NCI-H2029 (cell line): ENCODE measurements at regions not wholly inside any gene's neighbourhood (a gene's known extent, or its start where the extent isn't known, plus 50 kb on each side); places are given as distances from the start of the nearest gene placed in this dataset.

Experiments used
- DNase-seq: peaks from one replicate; lab custom pipeline; 2025; lab: John Stamatoyannopoulos, UW

DNA sequence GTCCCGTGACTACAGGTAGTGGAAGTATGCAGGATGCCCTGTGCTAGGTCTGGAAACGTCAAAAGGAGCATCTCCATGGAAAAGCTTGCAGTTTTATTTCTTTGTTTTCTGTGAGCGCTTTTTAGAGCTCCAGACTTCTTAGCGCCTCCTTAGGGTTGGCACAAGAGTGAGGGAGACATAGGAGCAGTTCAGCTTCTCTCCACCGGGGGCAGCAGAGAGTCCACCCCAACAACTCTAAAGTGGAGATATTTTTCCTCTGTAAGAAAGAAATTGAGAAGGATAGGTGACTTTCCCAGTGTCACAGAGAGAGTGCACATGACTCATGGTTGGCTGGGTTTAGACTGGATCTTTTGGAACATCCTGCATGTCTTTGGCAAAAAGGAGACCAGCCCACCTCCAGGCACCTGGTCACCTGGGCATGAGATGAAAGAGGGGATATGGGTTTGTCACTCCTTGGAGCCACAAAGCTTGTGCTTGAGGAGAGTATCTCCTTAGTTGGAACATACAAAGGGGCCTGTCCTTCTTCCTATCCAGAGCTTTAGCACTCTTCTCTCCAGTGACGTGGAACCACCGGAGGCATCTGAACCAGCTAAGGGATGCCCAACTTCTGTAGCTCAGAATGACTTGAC is 637.7 kb downstream of the SEMA5A start:
- no peak for DNase-seq

DNA sequence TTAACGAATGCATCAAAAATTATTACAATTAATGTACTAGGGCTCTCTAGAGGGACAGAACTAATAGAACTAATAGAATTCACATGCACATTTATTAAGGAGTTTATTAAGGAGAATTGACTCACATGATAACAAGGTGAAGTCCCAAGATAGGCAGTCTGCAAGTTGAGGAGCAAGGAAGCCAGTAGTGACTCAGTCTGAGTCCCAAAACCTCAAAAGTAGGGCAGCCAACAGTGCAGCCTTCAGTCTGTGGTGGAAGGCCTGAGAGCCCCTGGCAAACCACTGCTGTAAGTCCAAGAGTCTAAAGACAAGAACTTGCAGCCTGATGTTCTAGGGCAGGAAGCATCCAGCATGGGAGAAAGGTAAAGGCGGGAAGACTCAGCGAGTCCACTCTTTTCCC is 633.8 kb downstream of the SEMA5A start:
- no peak for DNase-seq

DNA sequence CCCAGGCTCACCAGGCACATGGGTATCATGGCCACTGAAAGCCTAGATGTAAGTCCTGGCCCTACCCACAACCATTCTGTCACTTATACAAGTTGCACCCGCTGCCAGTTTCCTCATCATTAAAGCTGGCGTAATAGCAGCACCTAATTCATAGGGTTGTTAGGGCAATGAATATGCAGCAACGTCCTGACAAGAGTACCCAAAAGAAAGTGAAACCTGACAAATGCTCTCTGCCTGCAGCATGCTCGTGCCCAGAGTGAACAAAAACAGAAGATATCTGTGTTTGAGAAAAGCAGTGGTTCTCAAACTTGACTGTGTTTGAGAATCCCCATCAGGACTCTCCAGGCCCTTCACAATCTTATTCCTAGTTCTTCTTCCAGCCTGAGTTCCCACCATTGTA is 632.4 kb downstream of the SEMA5A start:
- no peak for DNase-seq

DNA sequence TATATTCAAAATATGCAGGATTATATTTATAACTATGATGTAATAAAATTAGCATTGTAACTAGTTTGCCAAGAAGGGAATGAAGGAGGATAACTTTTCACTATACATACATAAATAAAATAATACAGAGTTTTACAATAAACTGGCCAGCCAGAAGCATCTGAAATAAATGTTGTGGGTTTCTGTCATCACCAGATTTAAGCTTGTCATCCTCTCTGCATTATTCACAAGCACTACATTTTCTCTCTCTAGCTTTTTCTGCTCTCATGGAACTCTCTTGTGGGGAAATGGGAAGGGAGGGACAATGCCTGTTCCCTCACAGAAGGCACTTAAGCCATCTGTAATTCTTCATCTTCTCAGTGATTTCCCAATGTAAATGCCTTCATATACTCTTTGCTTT is 626.8 kb downstream of the SEMA5A start:
- no peak for DNase-seq

DNA sequence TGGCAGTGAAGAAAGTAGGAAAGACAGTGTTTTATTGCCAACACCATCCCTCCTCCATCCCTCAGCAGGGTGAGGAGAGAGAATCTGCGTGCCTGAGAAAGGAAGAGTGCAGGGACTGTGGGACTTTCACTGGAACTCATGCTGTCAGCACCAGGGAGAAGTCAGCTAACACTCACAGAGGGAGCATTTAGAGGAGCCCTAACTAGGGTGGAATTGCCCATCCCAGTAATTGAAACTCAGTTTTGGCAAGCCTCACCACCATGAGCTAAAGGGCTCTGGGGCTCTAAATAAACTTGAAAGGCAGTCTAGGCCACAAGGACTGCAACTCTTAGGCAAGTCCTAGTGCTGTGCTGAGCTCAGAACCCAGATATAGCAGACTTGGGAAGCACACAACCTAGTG is 622.3 kb downstream of the SEMA5A start:
- DNase-seq = no peak

DNA sequence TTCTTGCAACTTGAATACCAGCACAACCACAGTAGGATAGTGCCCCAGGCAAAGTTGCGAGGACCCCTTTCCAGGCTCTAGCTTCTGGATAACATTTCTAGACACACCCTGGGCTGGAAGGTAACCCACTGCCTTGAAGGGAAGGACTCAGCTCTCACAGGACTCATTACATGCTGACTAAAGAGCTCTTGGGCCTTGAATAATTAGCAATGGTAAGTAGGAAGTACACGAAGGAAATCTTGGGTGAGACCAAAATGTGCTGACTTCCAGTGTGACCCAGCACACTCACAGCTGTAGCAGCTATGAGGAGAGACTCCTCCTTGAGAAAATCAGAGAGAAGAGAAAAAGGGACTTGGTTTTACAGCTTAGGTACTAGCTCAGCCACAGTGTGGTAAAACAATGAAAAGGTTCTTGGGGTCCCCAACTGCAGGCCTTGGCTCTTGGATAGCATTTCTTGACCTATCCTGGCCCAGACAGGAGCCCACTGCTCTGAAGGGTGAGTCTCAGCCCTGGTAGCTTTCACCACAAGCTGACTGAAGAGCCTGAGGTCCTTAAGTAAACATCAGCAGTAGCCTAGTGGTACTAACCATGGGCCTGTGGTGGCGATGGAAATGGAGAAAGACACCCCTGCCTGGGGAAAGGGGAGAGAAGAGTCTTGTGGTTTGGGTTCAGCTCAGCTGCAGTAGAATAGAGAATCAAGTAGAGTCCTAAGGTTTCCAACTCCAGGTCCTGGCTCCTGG is 621.7 kb downstream of the SEMA5A start:
- DNase-seq = no peak

DNA sequence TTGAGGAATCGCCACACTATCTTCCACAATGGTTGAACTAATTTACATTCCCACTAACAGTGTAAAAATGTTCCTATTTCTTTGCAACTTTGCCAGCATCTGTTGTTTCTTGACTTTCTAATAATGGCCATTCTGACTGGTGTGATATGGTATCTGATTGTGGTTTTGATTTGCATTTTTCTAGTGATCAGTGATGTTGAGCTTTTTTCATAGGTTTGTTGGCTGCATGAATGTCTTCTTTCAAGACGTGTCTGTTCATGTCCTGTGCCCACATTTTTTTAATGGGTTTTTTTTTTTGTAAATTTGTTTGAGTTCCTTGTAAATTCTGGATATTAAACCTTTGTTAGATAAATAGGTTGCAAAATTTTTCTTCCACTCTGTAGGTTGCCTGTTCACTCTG is 615.9 kb downstream of the SEMA5A start:
- no peak for DNase-seq

DNA sequence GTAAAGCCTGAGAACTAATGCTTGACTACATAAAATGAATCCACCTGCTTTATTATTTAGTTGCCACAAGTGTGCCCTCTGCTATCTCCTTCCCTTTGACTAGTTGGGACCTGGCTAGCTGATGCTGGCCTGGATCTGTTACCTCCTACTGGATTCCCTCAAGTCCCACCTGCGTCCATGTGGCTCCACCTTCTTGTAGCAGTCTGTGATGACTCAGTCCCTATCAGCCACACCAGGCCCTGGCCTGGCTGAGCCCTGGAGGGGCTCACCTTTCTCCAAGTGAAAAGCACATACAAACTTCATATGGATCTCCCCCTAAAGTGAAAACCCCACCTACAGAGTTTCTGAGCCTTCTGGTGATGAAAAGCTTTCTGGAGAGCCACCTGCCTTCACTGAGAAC is 611.4 kb downstream of the SEMA5A start:
- DNase-seq = no peak

DNA sequence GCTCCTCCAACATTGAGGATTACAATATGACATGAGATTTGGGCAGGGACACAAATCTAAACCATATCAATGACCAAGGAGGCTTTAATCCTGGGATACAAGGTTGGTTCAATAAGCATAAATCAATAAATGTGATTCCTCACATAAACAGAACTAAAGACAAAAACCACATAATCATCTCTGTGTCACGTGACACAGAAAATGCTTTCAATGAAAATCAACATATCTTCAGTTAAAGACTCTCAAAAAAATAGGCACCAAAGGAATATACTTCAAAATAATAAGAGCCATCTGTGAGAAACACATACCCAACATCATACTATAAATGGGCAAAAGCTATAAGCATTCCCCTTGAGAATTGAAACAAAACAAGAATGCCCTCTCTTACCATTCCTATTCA is 604.9 kb downstream of the SEMA5A start:
- DNase-seq = no peak

DNA sequence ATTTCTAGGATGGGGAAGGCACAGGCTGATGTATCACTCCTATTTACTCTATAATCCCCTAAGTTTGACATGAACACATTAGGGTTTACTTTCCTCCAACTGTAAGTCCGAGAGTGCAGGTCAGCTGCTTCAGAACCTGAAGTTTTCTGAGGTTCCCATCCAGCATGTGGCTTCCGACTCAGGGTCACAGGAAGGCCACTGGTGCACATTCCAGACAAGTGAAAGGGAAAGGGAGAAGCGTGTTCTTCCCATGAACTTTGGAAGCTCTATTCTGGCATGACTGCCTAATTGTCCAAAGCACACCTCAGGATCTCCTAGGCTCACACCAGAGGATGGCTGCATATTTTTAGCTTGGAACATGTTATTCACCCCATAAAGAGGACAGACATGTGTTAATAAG is 602.6 kb downstream of the SEMA5A start:
- DNase-seq = no peak

DNA sequence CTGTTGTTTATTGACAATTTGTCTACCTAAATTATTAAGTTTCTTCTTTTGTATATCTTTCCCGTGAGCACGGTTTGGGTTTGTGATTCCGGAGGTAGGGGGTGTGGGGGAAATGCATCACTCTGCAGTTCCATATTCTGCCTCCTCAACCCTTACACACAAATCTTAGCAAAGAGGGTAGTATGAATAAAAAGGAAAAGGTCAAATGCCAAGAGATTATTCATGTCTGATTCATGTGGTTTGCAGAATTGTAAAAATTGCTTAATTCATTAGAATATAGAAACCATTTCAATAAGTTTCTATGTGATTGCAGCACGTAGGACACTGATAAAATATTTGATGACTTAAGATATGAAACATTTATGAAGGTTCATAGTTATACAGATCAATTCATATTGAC is 601.9 kb downstream of the SEMA5A start:
- DNase-seq = no peak

DNA sequence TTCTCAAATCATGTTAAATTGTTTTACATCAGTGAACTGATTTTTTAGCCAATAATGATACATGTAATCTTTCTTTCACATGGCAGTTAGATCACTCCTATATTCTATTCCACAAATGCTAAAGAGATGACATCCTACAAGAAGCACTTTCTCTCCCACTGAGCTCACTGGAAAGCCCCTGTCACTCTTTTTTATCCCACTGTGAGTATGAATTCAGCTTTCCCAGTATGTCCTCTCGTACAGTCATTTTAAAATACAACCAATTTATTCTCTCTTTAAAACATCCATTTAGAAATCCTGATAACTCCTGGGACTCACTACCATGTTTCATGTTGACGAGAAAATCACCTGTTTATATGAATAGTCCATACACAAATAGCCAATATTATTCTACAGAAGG is 599.9 kb downstream of the SEMA5A start:
- no peak for DNase-seq

DNA sequence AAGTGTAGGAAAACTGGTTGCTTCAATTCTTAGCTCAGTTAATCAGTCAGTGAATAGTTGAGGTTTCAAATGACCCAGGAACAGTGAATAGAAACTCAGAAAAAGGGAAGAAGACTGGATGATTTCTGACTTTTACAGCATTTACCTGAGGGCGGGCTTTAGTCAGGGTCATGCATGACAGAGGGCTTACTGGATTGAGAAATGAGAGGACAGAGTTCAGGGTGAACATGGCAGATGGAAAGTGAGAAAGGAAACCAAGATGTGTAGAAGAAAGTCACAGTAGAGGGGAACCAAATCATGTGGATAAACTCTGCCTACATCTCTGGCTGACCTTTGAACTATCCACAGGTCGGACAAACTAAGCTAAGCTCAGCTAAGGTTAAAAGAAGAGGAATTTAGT is 596.0 kb downstream of the SEMA5A start:
- no peak for DNase-seq

DNA sequence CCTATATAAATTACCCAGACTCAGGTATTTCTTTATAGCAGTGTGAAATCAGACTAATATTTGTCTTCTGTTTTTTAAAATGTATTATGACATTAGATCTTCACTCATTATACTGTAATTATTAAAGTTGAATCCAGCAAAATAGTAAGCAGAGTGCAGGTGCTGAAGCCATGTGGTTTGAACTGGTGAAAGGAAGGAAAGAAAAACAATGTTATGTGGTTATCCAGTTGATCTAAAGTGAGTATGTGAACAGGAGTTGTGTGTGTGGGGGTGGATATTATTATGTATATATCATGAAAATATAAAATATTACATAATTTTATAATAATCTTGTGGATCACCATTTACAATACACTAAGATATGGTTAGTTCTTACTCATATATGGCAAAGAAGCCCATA is 593.7 kb downstream of the SEMA5A start:
- DNase-seq = no peak

DNA sequence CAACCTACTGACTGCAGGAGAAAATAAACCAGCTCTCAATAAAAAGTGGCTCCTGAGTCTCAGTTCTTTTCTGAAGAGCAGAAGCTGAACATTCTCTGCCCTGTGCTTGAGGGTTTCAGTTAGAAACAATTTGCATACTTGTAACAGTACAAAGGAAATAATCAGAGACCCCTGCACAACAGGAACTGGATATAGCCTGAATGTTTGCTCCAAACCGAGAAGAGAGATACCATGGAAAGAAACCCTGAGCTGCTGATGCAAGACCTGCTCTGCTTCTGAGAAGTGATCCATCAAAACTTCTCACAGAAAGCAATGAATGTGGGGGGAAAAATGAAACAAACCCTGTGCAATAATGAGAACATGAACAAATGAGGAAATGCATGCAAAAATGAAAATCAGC is 592.9 kb downstream of the SEMA5A start:
- DNase-seq = no peak

DNA sequence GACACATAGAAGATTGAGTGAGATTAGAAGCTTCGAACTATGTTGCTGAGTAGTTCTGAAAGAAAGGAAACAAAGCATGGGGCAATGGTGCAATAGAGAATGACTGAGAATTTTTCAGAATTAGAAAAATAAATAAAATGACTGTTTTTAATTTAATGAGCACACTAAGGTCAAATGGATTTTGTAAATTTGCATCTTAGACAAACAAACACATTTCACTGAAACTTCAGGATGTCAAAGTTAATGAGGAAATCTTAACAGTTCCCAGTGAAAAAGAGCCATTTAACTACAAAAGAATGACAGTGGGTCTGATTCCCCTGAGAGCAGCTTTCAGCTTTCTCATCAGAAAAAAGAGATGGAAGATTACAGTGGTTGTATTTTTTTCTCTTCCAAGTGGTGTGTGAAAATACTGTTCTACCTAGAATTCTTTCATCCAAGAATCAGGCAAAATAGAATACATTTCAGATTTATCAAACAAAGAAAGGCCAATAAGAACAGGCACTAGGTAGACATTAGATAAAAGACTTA is 591.9 kb downstream of the SEMA5A start:
- no peak for DNase-seq

DNA sequence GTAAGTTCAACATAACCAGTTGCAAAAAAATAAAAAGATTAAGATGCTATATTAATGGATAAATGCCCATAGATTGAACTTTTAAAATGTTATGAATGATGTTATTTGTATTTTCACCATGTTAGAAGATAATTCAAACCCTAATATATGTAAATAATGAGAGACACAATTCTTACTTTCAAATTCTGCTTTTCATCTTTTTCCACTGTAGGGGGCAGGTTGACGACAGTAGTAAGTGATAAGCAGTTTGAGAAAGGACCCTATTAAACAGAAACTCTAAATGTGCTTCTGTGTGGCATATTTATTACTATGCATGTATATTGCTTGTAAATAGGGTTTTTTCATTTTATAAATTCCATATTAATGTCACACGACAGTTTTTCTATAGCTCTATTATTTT is 591.1 kb downstream of the SEMA5A start:
- DNase-seq = no peak

DNA sequence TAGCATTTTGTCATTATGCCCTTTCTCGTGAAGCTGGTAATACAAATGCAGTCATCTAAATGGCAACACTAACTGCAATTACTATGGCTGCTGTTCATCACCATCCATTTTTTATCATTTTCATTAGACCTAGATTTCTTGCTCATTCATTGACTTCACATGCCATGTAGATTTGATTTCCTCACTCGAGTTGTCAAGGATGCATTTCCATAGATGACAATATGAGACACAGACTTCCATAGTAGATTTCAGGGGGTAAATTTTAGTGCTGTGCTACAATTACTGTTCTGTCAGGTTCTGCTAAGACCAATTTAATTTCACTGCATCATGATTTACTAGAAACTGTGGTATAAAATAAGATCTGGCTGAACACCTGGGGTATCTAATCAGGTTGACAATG is 589.2 kb downstream of the SEMA5A start:
- DNase-seq = no peak

DNA sequence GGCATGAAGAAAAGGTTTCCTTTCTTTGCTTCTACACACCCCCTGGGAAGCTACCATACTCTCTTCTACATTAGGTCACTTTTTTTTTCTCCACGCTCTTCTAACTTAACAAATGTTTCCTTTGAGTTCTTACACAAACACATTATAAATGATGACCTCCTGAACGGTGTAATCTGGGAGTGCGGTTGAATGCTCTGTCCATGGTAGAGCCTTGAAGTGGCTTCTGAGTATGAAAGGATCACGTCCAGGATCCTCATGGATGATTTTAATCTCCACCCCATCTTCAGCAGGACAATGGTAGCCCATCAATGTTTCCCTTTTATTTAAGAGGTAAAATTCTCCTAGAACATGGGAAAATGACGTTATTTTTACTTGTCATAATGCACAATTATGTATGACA is 587.3 kb downstream of the SEMA5A start:
- DNase-seq = no peak

DNA sequence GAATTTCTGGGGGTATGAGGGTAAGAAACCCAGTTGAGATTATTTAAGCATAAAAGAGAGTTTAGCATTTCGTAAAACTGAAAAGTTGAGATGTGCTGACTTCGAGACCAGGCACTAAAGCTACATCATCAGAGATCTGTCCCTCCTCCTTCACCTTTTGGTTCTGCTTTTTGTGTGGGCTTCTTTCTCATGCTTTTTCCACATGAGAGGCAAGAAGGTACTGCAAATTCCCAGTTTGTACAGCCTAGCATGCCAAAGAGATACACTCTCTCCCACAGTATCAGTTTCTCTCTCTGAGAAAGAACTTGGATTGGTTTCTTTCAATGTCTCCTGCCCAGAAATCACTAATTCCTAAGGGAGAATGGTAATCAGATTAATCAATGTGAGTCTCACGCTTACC is 584.7 kb downstream of the SEMA5A start:
- no peak for DNase-seq

DNA sequence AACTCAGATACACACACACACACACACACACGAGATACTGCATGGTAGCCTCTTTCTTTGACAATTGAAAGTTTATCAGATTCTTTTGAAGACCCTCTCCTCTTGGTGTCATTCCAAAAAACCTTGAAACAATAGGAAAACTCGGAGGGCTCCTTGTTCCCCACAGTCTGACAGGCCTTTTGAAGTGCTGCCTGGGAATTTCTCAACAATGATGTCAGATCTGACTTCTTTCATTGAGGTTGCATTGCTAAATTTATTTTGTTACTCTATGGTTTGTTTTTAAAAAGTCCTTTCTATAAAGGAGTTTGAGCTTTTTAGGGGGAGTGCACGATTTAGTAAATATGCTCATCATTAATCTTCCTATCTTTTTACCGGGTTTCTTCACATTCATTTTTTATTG is 583.9 kb downstream of the SEMA5A start:
- DNase-seq = no peak

DNA sequence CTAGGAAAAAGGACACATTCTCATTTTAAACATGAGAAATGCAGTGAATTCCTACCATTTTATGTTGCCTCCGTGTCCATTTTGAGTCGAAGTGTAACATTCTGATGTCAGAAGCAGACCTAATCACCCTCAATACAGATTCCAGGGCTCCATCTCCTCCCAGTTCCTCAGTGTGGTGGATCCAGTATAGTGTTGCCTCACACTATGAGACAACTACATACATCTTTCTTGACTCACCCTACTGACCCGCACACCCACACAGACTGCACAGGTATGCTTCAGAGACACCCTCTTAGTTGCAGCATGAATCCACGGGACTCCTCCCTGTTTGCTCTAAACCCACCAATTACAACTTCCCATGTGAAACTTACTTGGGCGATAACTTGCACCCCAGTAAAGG is 564.9 kb downstream of the SEMA5A start:
- no peak for DNase-seq

DNA sequence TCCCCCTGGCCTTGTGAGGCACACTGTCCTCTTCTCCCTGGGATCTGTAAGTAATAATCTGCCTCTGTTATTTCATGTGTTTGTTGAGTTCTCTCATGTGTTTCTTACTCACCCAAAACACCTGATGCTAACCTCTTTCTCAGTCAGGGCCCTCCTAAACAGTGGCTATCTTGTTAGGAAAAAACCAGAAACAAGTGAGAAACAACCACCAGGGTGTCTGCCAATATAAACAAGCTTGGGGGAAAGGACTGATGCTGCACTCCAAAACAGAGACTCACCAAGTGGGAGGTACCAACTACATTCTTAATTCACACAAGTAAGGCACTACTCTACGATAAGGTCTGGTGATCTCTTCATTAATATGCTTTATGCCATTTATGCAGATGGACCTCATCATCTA is 564.4 kb downstream of the SEMA5A start:
- no peak for DNase-seq

DNA sequence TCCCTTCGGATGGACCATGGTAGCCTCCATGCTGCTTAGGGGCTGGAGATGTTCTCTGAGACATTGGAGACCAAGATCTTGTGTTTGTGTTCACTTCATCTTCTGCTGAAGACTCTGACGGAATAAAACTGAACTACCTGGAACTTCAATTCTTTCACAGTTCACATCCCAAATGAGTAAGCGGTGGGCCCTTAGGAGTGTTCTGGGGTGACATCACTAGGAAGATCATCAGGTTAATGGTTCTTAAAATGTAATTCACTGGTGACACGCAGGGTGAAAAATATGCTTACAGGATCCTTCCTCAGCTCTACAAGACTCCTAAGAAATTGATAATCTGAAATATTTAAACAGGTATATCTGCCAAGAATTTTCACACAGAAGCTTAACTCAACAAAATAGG is 561.5 kb downstream of the SEMA5A start:
- no peak for DNase-seq
